ENCODE measurements at regions not wholly inside any gene's neighbourhood (a gene's known extent, or its start where the extent isn't known, plus 50 kb on each side); places are given as distances from the start of the nearest gene placed in this dataset.
A peak's percentile ranks its signal among the peaks of the same experiment; 100 is the strongest.

DNA sequence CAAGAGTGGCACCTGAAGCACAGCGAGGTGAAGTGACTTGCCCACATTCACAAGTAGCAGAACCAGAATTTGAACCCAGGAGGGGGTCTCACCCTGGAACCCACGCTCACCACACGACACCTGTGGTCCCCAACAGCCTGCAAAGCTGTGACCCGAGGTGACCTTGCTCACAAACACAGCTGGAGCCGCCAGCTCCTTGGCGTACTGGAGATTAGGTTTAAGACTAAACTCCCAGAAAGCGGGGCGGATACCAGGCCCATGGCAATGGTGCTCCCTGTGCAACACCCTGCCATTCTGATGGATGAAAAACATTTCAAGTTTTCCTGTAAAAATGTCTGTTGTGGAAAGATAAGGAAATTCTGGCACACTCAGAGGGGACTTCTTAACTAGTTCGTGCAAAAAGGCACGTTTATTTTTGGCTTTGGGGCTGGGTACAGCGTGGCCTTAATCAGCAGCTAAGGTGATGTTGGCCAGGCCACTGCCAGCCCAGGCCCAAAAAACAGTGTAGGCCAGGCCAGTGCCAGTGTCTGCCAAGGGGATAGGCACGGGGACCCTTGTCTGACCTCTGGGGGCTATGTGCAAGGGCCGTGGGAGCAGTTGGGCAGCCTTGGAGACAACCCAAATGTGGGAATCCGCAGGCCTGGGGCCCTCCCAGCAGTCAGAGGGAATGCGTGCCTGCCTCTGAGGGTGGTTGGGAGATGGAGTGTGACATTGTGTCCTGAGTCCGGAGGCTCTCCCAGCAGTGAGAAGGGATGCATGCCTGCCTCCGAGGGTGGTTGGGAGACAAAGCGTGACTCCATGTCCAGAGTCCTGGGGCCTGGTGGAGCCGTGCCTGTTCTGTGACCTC lies 185.0 kb upstream of the HS6ST1 start:
- H3K4me3 ChIP-seq (replicated peaks; ENCODE audit: low read depth, low read length), result no peak overlapping the region
- DNase-seq (ENCODE audit: extremely low read depth, low read depth), result no peak
- no peak for TF ChIP-seq CTCF (IDR thresholded peaks at IDR 0.05; ENCODE audit: low read depth, low read length, missing control alignments)

GRCh38 chr2:128504246-128505149 lies 185.8 kb upstream of the HS6ST1 start:
- no peak for TF ChIP-seq CTCF (IDR thresholded peaks at IDR 0.05; ENCODE audit: low read depth, low read length, missing control alignments)
- no peak overlapping the region for H3K4me3 ChIP-seq (replicated peaks; ENCODE audit: low read depth, low read length)
- DNase-seq (ENCODE audit: extremely low read depth, low read depth), result no peak

DNA sequence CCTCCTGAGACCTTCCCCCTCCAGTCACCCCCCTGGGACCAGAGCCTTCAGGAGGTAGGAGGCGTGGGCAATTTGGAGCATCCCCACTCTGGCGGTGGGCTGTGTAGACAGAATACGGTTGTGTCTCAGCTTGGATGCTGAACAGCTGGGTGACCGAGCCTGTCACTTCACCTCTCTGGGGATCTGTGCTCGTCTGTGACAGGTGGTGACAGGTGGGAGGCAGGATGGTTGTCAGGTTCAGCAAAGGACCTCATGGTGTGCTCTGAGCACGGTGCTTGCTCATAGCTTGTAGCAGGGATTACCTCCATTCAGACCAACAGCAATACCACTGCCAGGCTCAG lies 186.5 kb upstream of the HS6ST1 start:
- no peak for DNase-seq (ENCODE audit: extremely low read depth, low read depth)
- no peak overlapping the region for H3K4me3 ChIP-seq (replicated peaks; ENCODE audit: low read depth, low read length)
- no peak for TF ChIP-seq CTCF (IDR thresholded peaks at IDR 0.05; ENCODE audit: low read depth, low read length, missing control alignments)

DNA sequence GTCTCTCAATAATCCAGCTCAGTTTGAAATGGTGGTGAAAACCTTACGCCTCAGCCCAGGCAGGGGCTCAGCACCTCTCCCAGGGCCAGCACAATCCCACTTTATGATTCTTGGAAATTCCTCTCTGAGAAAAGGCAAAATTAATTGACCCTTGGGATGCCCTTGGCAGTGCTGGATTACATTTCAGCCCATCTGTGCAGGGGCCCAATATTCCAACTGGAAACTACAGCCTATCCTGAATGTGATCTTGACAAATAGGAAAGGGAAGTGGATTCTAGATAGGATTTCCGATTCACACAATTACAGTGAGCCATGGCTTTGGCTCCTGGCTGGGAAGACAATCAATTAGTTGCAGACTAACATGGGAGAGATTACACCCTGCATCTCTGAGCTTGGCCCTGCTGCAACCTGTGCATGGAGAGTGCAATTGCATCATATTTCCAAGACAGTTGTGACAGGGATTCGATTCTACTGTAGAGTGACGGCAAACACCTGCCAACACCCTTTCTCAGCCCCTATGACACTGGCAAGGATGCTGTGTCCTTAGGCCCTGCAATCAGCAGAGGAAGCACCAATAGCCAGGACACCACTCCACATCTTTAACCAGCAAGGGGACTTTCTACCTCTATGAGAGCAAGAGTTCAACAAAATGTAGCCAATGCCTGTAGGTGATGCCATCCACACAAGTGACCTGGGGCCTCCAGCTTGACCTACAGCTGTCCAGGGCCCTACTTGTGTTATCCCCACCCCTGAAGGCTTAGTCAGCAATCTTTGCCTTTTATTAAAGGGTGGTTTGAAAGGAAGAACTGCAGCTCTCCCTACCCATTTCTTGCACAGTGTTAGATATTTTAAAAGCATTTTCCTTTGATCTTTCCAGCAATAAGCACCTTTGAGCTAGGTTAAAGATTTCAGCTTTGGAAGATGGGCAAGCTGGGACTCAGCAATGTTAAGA lies 187.2 kb upstream of the HS6ST1 start:
- H3K4me3 ChIP-seq (replicated peaks; ENCODE audit: low read depth, low read length), result no peak overlapping the region
- DNase-seq (ENCODE audit: extremely low read depth, low read depth), result no peak

DNA sequence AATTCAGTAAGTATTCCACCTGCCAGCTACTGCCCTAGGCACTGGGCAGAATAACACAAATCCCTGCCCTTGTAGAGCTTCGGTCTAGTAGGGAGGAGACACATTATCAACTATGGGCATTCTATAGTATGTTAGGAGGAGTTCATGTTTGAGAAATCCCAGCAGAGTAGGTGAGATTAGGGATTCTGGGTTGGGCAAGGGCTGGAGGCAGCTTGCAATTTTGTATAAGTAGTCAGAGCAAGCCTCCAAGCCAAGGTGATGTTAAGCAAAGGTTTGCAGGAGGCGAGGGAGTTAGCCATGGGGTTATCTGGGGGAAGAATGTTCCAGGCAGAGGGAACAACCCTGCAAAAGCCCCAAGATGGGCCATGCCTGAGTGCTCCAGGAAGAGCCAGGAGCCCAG lies 187.9 kb upstream of the HS6ST1 start:
- DNase-seq (ENCODE audit: extremely low read depth, low read depth), result no peak
- TF ChIP-seq CTCF (IDR thresholded peaks at IDR 0.05; ENCODE audit: low read depth, low read length, missing control alignments), result no peak
- H3K4me3 ChIP-seq (replicated peaks; ENCODE audit: low read depth, low read length), result no peak overlapping the region

More for the DNA sequence above, 187.2 kb upstream of the HS6ST1 start:
- no peak for TF ChIP-seq CTCF (IDR thresholded peaks at IDR 0.05; ENCODE audit: low read depth, low read length, missing control alignments)

- H3K4me3 ChIP-seq (replicated peaks; ENCODE audit: low read depth, low read length), result no peak overlapping the region
- DNase-seq (ENCODE audit: extremely low read depth, low read depth), result peak; percentile 54
Measured at GRCh38 chr2:128510701-128511397, 192.2 kb upstream of the HS6ST1 start.

More at GRCh38 chr2:128510701-128511397, 192.2 kb upstream of the HS6ST1 start:
- TF ChIP-seq CTCF (IDR thresholded peaks at IDR 0.05; ENCODE audit: low read depth, low read length, missing control alignments), result no peak
